CD8-positive, alpha-beta memory T cell (primary cell): ENCODE measurements at regions not wholly inside any gene's neighbourhood (a gene's known extent, or its start where the extent isn't known, plus 50 kb on each side); places are given as distances from the start of the nearest gene placed in this dataset.
"Not testable (repeated sequence)": the region's sequence is repeated elsewhere in the genome, so short reads cannot be mapped to it uniquely, and the experiment has no call there.

ENCODE experiments used
- CTCF ChIA-PET: fragments of 350-600 bp; sonication (Branson Sonifier 250); formaldehyde crosslinking; loops from one replicate; lab custom pipeline; 2021; ENCODE audit warnings: antibody characterized with exemption; lab: Charles Lee
- POLR2A ChIA-PET: fragments of 350-600 bp; sonication (Branson Sonifier 250); formaldehyde crosslinking; loops from one replicate; lab custom pipeline; 2021; ENCODE audit warnings: antibody characterized with exemption; lab: Charles Lee
- DNase-seq, 5 donors: peaks; one replicate each; pipeline versions ENCODE4 v3.0.0 to v3.0.0-alpha.2; 2020 to 2022; ENCODE audit warnings: mixed read lengths in 1 of 5
- H3K27ac ChIP-seq: one replicate; pipeline ENCODE4 v1.7.0; 2013; ENCODE audit warnings: low read depth, mild to moderate bottlenecking, low read length, moderate library complexity
- H3K27me3 ChIP-seq: 2 replicates; pipeline ENCODE4 v1.7.0; 2013; ENCODE audit warnings: low read length, mild to moderate bottlenecking; ENCODE audit not compliant: insufficient read depth, poor library complexity, severe bottlenecking
- H3K36me3 ChIP-seq: 2 replicates; pipeline ENCODE4 v1.7.0; 2013; ENCODE audit warnings: mild to moderate bottlenecking, low read length, moderate library complexity; ENCODE audit not compliant: insufficient read depth
- H3K4me1 ChIP-seq: 2 replicates; pipeline ENCODE4 v1.7.0; 2013; ENCODE audit warnings: mild to moderate bottlenecking, low read length, moderate library complexity; ENCODE audit not compliant: insufficient read depth
- H3K4me3 ChIP-seq: 2 replicates; pipeline ENCODE4 v1.7.0; 2013; ENCODE audit warnings: mild to moderate bottlenecking, low read length
- H3K9me3 ChIP-seq: 2 replicates; pipeline ENCODE4 v1.7.0; 2013; ENCODE audit warnings: mild to moderate bottlenecking, low read length
- H3K27ac Mint-ChIP-seq, 8 donors: one replicate each; pipeline ENCODE4 v1.8.0; 2020 to 2021; ENCODE audit warnings: mixed read lengths in 8 of 8, mild to moderate bottlenecking in 6 of 8, inconsistent platforms in 3 of 8, moderate library complexity in 3 of 8
- H3K27me3 Mint-ChIP-seq, 2 donors: one replicate each; pipeline ENCODE4 v1.8.0; 2020 to 2021; ENCODE audit warnings: mixed read lengths in 2 of 2, mild to moderate bottlenecking in 1 of 2, moderate library complexity in 1 of 2
- H3K36me3 Mint-ChIP-seq, 3 donors: one replicate each; pipeline ENCODE4 v1.8.0; 2020 to 2021; ENCODE audit warnings: mixed read lengths in 3 of 3, inconsistent platforms in 1 of 3, mild to moderate bottlenecking in 1 of 3
- H3K4me1 Mint-ChIP-seq, 3 donors: one replicate each; pipeline ENCODE4 v1.8.0; 2020 to 2021; ENCODE audit warnings: mixed read lengths in 3 of 3, inconsistent platforms in 1 of 3, mild to moderate bottlenecking in 1 of 3
- H3K4me3 Mint-ChIP-seq, 7 donors: one replicate each; pipeline ENCODE4 v1.8.0; 2020 to 2021; ENCODE audit warnings: mixed read lengths in 7 of 7, mild to moderate bottlenecking in 6 of 7, moderate library complexity in 4 of 7, inconsistent platforms in 2 of 7
- H3K9me3 Mint-ChIP-seq, 5 donors: one replicate each; pipeline ENCODE4 v1.8.0; 2020 to 2022; ENCODE audit warnings: mixed read lengths in 5 of 5, mild to moderate bottlenecking in 3 of 5, moderate library complexity in 2 of 5, inconsistent platforms in 1 of 5

GRCh38 chr5:116858020-116858419 is 283.4 kb upstream of the SEMA6A start:
- CTCF ChIA-PET, H3K36me3 Mint-ChIP-seq, H3K27ac ChIP-seq, H3K9me3 ChIP-seq, H3K27me3 ChIP-seq, DNase-seq, H3K4me3 Mint-ChIP-seq, H3K4me1 Mint-ChIP-seq, POLR2A ChIA-PET, H3K4me3 ChIP-seq, H3K9me3 Mint-ChIP-seq, H3K27me3 Mint-ChIP-seq, H3K36me3 ChIP-seq, H3K4me1 ChIP-seq, H3K27ac Mint-ChIP-seq: not testable (repeated sequence)

- no peaks in the 10 kb centered on the region for H3K36me3 ChIP-seq
- CTCF ChIA-PET: no interaction called here
- Mint-ChIP-seq H3K4me3 (no peak overlapping the region), H3K4me1 (no peaks in the 10 kb centered on the region), H3K9me3 (peaks cover 0 to 5% (median 0%) of the 10 kb centered on the region in 5 donors), H3K36me3 (no peaks in the 10 kb centered on the region), H3K27me3 (no peaks in the 10 kb centered on the region), H3K27ac (no peak overlapping the region)
- H3K27ac ChIP-seq: no peak overlapping the region
- H3K9me3 ChIP-seq: no peaks in the 10 kb centered on the region
- H3K4me3 ChIP-seq: no peak overlapping the region
- no peak for DNase-seq
- no peaks in the 10 kb centered on the region for H3K4me1 ChIP-seq
- H3K27me3 ChIP-seq: no peaks in the 10 kb centered on the region
- POLR2A ChIA-PET: no interaction called here
Measured at GRCh38 chr5:116856271-116856670, 281.6 kb upstream of the SEMA6A start.

GRCh38 chr5:116853992-116854391 is 279.4 kb upstream of the SEMA6A start:
- no peak for DNase-seq
- Mint-ChIP-seq H3K27ac (no peak overlapping the region), H3K27me3 (no peaks in the 10 kb centered on the region), H3K4me1 (no peaks in the 10 kb centered on the region), H3K36me3 (no peaks in the 10 kb centered on the region), H3K4me3 (no peak overlapping the region), H3K9me3 (peaks cover 0 to 5% (median 0%) of the 10 kb centered on the region in 5 donors)
- Histone ChIP-seq H3K36me3 (no peaks in the 10 kb centered on the region), H3K4me1 (no peaks in the 10 kb centered on the region), H3K4me3 (no peak overlapping the region), H3K27me3 (no peaks in the 10 kb centered on the region), H3K27ac (no peak overlapping the region), H3K9me3 (no peaks in the 10 kb centered on the region)
- ChIA-PET CTCF (interaction anchor here (0.8 kb wide), 1 partner anchor 9 kb away, joined by 3 read pairs; no protein-coding TSS in a partner anchor), POLR2A (no interaction called here)

GRCh38 chr5:116848954-116849581 is 274.4 kb upstream of the SEMA6A start:
- H3K36me3 ChIP-seq: no peaks in the 10 kb centered on the region
- H3K27me3 ChIP-seq: no peaks in the 10 kb centered on the region
- no peaks in the 10 kb centered on the region for H3K9me3 ChIP-seq
- Mint-ChIP-seq H3K36me3 (no peaks in the 10 kb centered on the region), H3K4me3 (no peak overlapping the region), H3K27ac (no peak overlapping the region), H3K9me3 (peaks cover 0 to 7% (median under 1%) of the 10 kb centered on the region in 5 donors), H3K27me3 (peaks cover 0 to 1% of the 10 kb centered on the region in 2 donors), H3K4me1 (no peaks in the 10 kb centered on the region)
- CTCF ChIA-PET: no interaction called here
- H3K4me3 ChIP-seq: no peak overlapping the region
- DNase-seq: no peak
- no peaks in the 10 kb centered on the region for H3K4me1 ChIP-seq
- POLR2A ChIA-PET: no interaction called here
- H3K27ac ChIP-seq: no peak overlapping the region

- ChIA-PET CTCF (no interaction called here), POLR2A (no interaction called here)
- Histone ChIP-seq H3K36me3 (no peaks in the 10 kb centered on the region), H3K4me3 (no peak overlapping the region), H3K4me1 (no peaks in the 10 kb centered on the region), H3K27ac (no peak overlapping the region), H3K9me3 (no peaks in the 10 kb centered on the region), H3K27me3 (no peaks in the 10 kb centered on the region)
- H3K27ac Mint-ChIP-seq: no peak overlapping the region
- H3K27me3 Mint-ChIP-seq: peaks cover 0 to 1% of the 10 kb centered on the region in 2 donors
- H3K4me3 Mint-ChIP-seq: no peak overlapping the region
- H3K36me3 Mint-ChIP-seq: no peaks in the 10 kb centered on the region
- H3K4me1 Mint-ChIP-seq: no peaks in the 10 kb centered on the region
- H3K9me3 Mint-ChIP-seq: peaks cover 0 to 5% (median 3%) of the 10 kb centered on the region in 5 donors
- DNase-seq: no peak
Measured at GRCh38 chr5:116847960-116848359, 273.3 kb upstream of the SEMA6A start.

- no peak overlapping the region for H3K4me3 Mint-ChIP-seq
- POLR2A ChIA-PET: no interaction called here
- peaks cover 0 to 5% (median 3%) of the 10 kb centered on the region in 5 donors for H3K9me3 Mint-ChIP-seq
- no peak for DNase-seq
- Histone ChIP-seq H3K4me3 (no peak overlapping the region), H3K36me3 (no peaks in the 10 kb centered on the region), H3K4me1 (no peaks in the 10 kb centered on the region), H3K27me3 (no peaks in the 10 kb centered on the region), H3K27ac (no peak overlapping the region), H3K9me3 (no peaks in the 10 kb centered on the region)
- CTCF ChIA-PET: no interaction called here
- peaks cover 0 to 1% of the 10 kb centered on the region in 2 donors for H3K27me3 Mint-ChIP-seq
- no peak overlapping the region for H3K27ac Mint-ChIP-seq
- no peaks in the 10 kb centered on the region for H3K4me1 Mint-ChIP-seq
- H3K36me3 Mint-ChIP-seq: no peaks in the 10 kb centered on the region
Measured at GRCh38 chr5:116844015-116844414, 269.4 kb upstream of the SEMA6A start.

- no peak overlapping the region for H3K4me3 ChIP-seq
- no peaks in the 10 kb centered on the region for H3K9me3 ChIP-seq
- H3K4me1 ChIP-seq: no peaks in the 10 kb centered on the region
- no peaks in the 10 kb centered on the region for H3K27me3 ChIP-seq
- peaks cover 0 to 4% (median 3%) of the 10 kb centered on the region in 5 donors for H3K9me3 Mint-ChIP-seq
- POLR2A ChIA-PET: no interaction called here
- peaks cover 0 to 1% of the 10 kb centered on the region in 2 donors for H3K27me3 Mint-ChIP-seq
- H3K27ac Mint-ChIP-seq: no peak overlapping the region
- H3K36me3 ChIP-seq: no peaks in the 10 kb centered on the region
- no peaks in the 10 kb centered on the region for H3K36me3 Mint-ChIP-seq
- no peak overlapping the region for H3K4me3 Mint-ChIP-seq
- no peaks in the 10 kb centered on the region for H3K4me1 Mint-ChIP-seq
- H3K27ac ChIP-seq: no peak overlapping the region
- CTCF ChIA-PET: no interaction called here
- DNase-seq: no peak
Measured at GRCh38 chr5:116842514-116842961, 267.9 kb upstream of the SEMA6A start.

- POLR2A ChIA-PET: no interaction called here
- H3K27me3 Mint-ChIP-seq: peaks cover 0 to 1% of the 10 kb centered on the region in 2 donors
Measured at GRCh38 chr5:116841734-116842133, 267.1 kb upstream of the SEMA6A start.

More at GRCh38 chr5:116841734-116842133, 267.1 kb upstream of the SEMA6A start:
- Mint-ChIP-seq H3K9me3 (peaks cover 0 to 4% (median 3%) of the 10 kb centered on the region in 5 donors), H3K27ac (no peak overlapping the region), H3K36me3 (no peaks in the 10 kb centered on the region), H3K4me1 (no peaks in the 10 kb centered on the region), H3K4me3 (no peak overlapping the region)
- Histone ChIP-seq H3K27ac (no peak overlapping the region), H3K27me3 (no peaks in the 10 kb centered on the region), H3K9me3 (no peaks in the 10 kb centered on the region), H3K4me3 (no peak overlapping the region), H3K36me3 (no peaks in the 10 kb centered on the region), H3K4me1 (no peaks in the 10 kb centered on the region)
- no peak for DNase-seq
- CTCF ChIA-PET: no interaction called here
